ENCODE measurements at regions not wholly inside any gene's neighbourhood (a gene's known extent, or its start where the extent isn't known, plus 50 kb on each side); places are given as distances from the start of the nearest gene placed in this dataset.
"Not testable (repeated sequence)": the region's sequence is repeated elsewhere in the genome, so short reads cannot be mapped to it uniquely, and the experiment has no call there.

DNA sequence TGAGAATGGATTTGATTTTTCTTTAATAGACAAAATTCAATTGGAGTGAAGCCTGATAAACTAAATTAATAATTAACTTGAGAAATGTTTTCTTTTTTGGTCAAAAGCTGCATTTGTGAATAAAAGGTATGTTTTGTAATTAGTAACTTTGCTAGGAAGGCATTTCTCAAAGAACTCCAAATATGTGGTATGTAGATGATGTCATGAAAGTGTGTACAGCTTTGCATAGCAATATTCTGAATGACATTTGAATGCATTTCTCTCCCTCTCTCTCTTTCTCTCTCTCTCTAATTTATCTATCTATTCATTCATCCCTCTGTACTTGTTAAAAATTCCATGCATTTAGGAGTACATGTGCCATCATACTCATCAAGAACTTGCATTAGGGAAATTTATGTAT, 109.1 kb upstream of the ADAMTS5 start:
- no peak for DNase-seq

- DNase-seq, result no peak
Observed at GRCh38 chr21:27070861-27071670, 104.2 kb upstream of the ADAMTS5 start.

- DNase-seq, result no peak
Observed at GRCh38 chr21:27068811-27069210, 101.9 kb upstream of the ADAMTS5 start.

DNA sequence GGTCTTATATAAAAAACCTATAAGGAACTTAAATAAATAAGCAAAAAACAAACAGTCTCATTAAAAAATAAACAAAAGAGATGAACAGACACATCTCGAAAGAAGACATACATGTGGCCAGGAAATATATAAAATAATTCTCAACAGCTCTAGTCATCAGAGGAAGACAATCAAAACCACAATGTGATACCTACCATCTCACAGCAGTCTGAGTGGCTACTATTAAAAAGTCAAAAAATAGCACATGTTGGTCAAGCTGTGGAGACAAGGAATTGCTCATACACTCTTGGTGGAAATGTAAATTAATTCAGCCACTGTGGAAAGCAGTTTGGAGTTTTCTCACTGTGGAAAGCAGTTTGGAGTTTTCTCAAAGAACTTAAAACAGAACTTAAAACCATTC, 100.3 kb upstream of the ADAMTS5 start:
- DNase-seq, result no peak

GRCh38 chr21:27062443-27062842, 95.6 kb upstream of the ADAMTS5 start:
- DNase-seq, result no peak

DNA sequence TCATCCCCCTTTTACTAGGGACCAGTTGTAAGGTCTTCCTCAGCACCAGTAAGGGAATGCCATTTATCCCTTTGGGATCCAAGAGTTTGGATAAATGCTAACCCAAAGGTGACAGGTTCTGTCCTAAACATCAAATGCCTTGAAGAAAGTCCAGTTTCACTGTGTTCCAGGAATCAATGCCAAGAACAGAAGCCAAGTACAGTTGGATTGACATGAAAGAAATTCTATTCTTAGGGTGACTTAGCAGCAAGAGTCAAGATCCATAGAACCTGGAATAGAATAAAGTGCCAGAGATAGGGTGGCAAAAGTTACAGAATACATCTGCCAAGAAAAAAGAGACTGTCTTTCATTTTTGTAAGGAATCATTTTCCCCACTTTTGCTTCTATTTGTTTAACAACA, 94.9 kb upstream of the ADAMTS5 start:
- no peak for DNase-seq

- DNase-seq, result no peak
Observed at GRCh38 chr21:27060190-27060589, 93.3 kb upstream of the ADAMTS5 start.

- DNase-seq, result no peak
Observed at GRCh38 chr21:27058673-27059605, 92.1 kb upstream of the ADAMTS5 start.

- DNase-seq, result no peak
Observed at GRCh38 chr21:27057997-27058396, 91.1 kb upstream of the ADAMTS5 start.

GRCh38 chr21:27047658-27048314, 80.9 kb upstream of the ADAMTS5 start:
- no peak for DNase-seq

DNA sequence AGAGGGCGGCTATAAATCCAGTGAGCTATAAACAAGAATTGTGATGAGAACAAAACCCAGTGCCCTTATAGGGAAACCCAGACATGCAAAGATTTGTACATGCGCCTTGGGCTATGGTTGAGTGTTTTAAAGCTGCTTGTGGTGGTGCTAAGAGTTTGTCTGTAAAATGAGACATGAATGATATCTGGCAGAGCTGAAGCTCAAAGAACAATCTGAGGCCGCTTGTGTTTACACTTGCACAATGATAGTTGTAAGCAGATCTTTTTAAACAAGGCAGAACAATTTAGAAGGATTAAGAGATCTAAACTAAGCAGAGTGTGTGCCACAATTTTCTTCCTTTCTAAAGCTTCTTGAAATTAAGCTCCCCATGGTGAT, 80.4 kb upstream of the ADAMTS5 start:
- no peak for DNase-seq

DNA sequence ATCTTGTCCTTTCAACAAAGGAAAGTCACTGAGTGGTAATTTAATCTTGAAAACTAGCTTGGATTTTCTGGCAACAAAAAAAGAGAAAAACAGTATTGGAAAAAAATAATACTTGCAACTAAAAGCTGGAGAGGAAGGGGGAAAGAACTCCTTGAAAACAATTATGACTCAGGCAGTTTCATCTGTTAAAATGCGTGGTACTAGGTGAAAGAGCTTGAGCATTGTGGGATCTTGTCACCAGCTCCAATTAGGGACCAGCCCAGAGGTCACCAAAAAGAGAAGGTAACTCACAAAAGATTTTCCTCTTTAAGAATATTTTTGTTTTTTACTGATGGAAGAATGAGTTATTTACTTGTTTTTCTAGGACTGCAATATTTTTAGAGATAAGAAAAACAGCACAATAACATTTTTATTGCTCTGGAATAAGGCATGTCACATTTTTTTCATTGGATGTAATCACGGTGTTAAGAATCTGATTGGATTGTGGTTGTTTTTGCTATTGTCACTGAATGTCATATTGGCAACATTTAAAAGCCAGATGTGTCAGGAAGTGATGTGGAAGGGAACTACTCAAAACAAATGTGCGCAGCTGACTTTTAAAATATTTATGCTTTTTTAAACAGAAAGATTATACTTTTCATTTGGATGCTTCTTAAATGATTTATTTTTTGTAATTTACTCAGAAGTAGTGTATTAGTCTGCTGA, 78.5 kb upstream of the ADAMTS5 start:
- DNase-seq, result no peak

GRCh38 chr21:27043377-27043776, 76.5 kb upstream of the ADAMTS5 start:
- DNase-seq, result no peak

DNA sequence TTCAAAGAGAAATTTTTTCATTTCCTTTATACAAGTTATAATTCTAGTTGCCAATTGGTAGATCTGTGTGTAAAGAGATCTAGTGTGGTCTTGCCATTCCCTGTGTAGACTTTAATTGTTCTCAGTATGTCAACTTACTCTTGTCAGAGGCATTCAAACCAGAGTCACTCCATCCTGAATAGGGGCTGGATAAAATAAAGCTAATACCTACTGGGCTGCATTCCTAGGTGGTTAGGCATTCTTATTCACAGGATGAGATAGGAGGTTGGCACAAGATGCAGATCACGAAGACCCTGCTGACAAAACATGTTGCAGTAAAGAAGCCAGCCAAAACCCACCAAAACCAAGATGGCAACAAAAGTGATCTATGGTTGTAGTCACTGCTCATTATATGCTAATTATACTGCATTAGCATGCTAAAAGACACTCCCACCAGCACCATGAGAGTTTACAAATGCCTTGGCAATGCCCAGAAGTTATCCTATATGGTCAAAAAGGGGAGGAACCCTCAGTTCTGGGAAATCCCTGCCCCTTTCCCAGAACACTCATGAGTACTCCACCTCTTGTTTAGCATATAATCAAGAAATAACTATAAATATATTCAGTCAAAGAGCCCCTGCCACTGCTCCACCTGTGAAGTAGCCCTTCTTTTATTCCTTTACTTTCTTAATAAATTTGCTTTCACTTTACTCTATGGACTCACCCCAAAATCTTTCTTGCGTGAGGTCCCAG, 74.0 kb upstream of the ADAMTS5 start:
- DNase-seq, result no peak

DNA sequence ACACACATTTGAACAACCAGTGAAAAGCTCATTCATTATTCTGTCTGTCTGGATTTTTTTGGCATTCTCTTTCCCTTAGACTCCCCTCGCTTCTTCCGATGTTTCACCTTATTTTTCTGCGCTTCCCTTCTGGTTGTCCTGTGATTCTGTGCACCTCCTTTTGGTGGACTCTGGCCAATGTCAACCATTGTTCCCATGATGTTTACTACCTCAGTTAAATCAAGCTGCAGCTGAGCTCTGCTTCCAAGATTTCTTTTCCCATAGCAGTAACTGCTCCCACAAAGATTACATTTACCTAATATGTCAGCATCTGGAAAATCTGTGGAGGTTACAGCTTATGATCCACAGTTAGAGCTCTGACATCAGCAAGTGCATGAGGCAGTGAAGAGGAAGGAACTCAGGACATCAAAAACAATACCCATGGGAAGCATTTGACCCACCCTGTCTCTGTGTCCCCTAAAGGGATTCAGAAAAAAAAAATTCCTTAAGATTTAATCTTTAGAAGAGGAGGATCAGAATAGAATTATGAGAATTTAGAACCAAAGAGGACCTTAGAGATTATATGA, 69.9 kb upstream of the ADAMTS5 start:
- DNase-seq, result no peak

- DNase-seq, result no peak
Observed at GRCh38 chr21:27035791-27036190, 68.9 kb upstream of the ADAMTS5 start.

DNA sequence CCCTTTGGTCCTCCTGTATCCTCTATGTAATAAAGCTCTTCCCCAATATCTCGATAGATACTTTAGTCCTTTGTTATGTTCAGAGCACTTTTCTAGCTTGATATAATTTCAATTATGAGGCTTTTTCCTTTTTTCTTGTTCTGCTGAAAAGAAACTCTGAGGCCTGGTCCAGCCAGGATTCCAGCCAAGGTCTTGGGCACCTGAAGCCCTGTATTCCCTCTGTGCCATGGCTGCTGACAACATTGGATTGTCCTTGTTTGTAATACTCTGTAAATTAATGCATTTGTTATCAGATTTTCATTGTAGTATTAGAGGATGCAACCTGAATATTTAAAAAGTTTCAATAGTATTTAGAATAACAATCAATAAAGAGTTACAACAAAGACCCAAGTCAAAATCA, 67.9 kb upstream of the ADAMTS5 start:
- no peak for DNase-seq

DNA sequence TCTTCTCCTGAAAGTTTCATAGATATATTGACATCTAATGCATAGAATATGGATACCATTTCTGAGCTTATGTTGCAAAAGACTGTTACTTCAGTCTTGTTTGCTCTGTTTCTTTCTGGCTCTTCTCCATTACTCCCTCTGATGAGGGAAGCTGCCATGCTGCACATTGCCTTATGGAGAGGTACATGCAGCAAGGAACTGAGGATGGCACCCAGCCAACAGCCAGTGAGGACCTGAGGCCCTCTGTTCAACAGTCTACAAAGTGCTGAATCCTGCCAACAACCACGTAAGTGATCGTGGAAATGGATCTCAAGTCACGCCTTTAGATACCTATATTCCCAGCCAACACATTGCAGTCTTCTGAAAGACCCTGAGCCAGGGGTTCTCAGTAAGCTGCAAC, 66.6 kb upstream of the ADAMTS5 start:
- DNase-seq, result no peak

- DNase-seq, result no peak
Observed at GRCh38 chr21:27026501-27026900, 59.6 kb upstream of the ADAMTS5 start.

DNA sequence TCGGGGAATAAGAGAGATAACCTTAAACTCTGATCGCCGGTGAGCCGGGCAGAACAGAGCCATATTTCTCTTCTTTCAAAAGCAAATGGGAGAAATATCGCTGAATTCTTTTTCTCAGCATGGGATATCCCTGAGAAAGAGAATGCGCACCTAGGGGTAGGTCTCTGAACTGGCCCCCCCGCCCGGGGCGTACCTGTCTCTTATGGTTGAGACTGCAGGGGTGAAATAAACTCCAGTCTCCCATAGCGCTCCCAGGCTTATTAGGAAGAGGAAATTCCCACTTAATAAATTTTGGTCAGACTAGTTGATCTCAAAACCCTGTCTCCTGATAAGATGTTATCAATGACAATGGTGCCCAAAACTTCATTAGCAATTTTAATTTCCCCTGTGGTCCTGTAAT, 58.8 kb upstream of the ADAMTS5 start:
- DNase-seq, result not testable (repeated sequence)

GRCh38 chr21:27024971-27025370, 58.1 kb upstream of the ADAMTS5 start:
- DNase-seq, result no peak

DNA sequence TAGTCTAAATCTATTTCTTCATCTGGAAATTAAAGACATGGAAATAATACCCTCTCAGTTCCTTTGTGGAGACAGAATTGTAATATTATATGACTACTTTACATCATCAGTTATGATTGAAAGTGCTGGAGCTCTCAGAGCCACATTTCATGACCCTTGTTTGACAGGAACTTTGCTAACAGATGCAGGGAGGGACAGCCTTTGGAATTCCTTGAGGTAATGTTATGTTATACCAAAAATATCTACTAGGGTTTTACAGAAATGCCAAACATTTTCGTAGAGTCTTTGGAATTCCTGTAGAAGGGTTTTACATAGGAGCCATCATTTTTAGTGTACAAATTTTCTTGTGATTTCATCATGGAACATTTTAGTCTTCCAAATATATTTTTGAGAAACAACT, 57.4 kb upstream of the ADAMTS5 start:
- DNase-seq, result no peak
